ENCODE measurements at regions not wholly inside any gene's neighbourhood (a gene's known extent, or its start where the extent isn't known, plus 50 kb on each side); places are given as distances from the start of the nearest gene placed in this dataset.

GRCh38 chrX:13128104-13128503 lies 83.7 kb upstream of the FAM9C start:
- no peak overlapping the region for H3K27ac ChIP-seq (ENCODE audit: low read depth, low read length)
- H3K27me3 ChIP-seq (ENCODE audit: insufficient read depth, low read length): no peaks in the 10 kb centered on the region
- peaks cover 20 to 44% (median 31%) of the 10 kb centered on the region in 4 donors for H3K4me1 Mint-ChIP-seq
- H3K9me3 Mint-ChIP-seq: peaks cover 0 to 2% (median 0%) of the 10 kb centered on the region in 8 donors
- H3K4me3 ChIP-seq (ENCODE audit: low read length in 2 of 2): no peak overlapping the region
- H3K36me3 ChIP-seq (ENCODE audit: insufficient read depth, low read length): no peaks in the 10 kb centered on the region
- H3K27ac Mint-ChIP-seq: peak overlapping the region in 1 of 7 donors; percentile 60
- ChIA-PET POLR2A (ENCODE audit: partially characterized antibody) (no interaction called here), CTCF (ENCODE audit: partially characterized antibody) (no interaction called here)
- H3K9me3 ChIP-seq (ENCODE audit: control insufficient read depth in 1 of 2, low read length in 2 of 2): no peaks in the 10 kb centered on the region
- DNase-seq: no peak
- intact Hi-C loops (cut with micrococcal nuclease): no loop called here
- no peaks in the 10 kb centered on the region for H3K36me3 Mint-ChIP-seq
- H3K4me1 ChIP-seq (ENCODE audit: insufficient read depth, low read length): peaks cover 29% of the 10 kb centered on the region
- H3K27me3 Mint-ChIP-seq: no peaks in the 10 kb centered on the region
- H3K4me3 Mint-ChIP-seq: no peak overlapping the region

GRCh38 chrX:13126775-13127174 lies 82.4 kb upstream of the FAM9C start:
- no peak overlapping the region for H3K4me3 Mint-ChIP-seq
- peaks cover 0 to 2% (median 0%) of the 10 kb centered on the region in 8 donors for H3K9me3 Mint-ChIP-seq
- Histone ChIP-seq H3K27ac (ENCODE audit: low read depth, low read length) (no peak overlapping the region), H3K9me3 (ENCODE audit: control insufficient read depth in 1 of 2, low read length in 2 of 2) (no peaks in the 10 kb centered on the region), H3K36me3 (ENCODE audit: insufficient read depth, low read length) (no peaks in the 10 kb centered on the region), H3K4me3 (ENCODE audit: low read length in 2 of 2) (no peak overlapping the region), H3K27me3 (ENCODE audit: insufficient read depth, low read length) (no peaks in the 10 kb centered on the region), H3K4me1 (ENCODE audit: insufficient read depth, low read length) (peaks cover 40% of the 10 kb centered on the region)
- ChIA-PET POLR2A (ENCODE audit: partially characterized antibody) (no interaction called here), CTCF (ENCODE audit: partially characterized antibody) (no interaction called here)
- peaks cover 22 to 52% (median 38%) of the 10 kb centered on the region in 4 donors for H3K4me1 Mint-ChIP-seq
- H3K27ac Mint-ChIP-seq: peak overlapping the region in 4 of 7 donors; percentile 19 to 45 (median 34)
- no peaks in the 10 kb centered on the region for H3K36me3 Mint-ChIP-seq
- DNase-seq: no peak
- intact Hi-C loops (cut with micrococcal nuclease): no loop called here
- H3K27me3 Mint-ChIP-seq: no peaks in the 10 kb centered on the region

- POLR2A ChIA-PET (ENCODE audit: partially characterized antibody): interaction anchor here (1.9 kb wide), 1 partner anchor 147 kb away, joined by 7 read pairs; no protein-coding TSS in a partner anchor
- Mint-ChIP-seq H3K4me3 (no peak overlapping the region), H3K27me3 (no peaks in the 10 kb centered on the region), H3K9me3 (no peaks in the 10 kb centered on the region), H3K36me3 (no peaks in the 10 kb centered on the region), H3K27ac (peak overlapping the region in 2 of 7 donors; percentile 49 to 94), H3K4me1 (peaks cover 19 to 44% (median 30%) of the 10 kb centered on the region in 4 donors)
- CTCF ChIA-PET (ENCODE audit: partially characterized antibody): no interaction called here
- H3K27ac ChIP-seq (ENCODE audit: low read depth, low read length): no peak overlapping the region
- no peaks in the 10 kb centered on the region for H3K9me3 ChIP-seq (ENCODE audit: control insufficient read depth in 1 of 2, low read length in 2 of 2)
- H3K4me3 ChIP-seq (ENCODE audit: low read length in 2 of 2): no peak overlapping the region
- intact Hi-C loops (cut with micrococcal nuclease): no loop called here
- peaks cover 32% of the 10 kb centered on the region for H3K4me1 ChIP-seq (ENCODE audit: insufficient read depth, low read length)
- no peaks in the 10 kb centered on the region for H3K27me3 ChIP-seq (ENCODE audit: insufficient read depth, low read length)
- no peak for DNase-seq
- no peaks in the 10 kb centered on the region for H3K36me3 ChIP-seq (ENCODE audit: insufficient read depth, low read length)
Observed at GRCh38 chrX:13125188-13125587, 80.8 kb upstream of the FAM9C start.

- no peaks in the 10 kb centered on the region for H3K27me3 ChIP-seq (ENCODE audit: insufficient read depth, low read length)
- POLR2A ChIA-PET (ENCODE audit: partially characterized antibody): interaction anchor here (0.7 to 2.3 kb wide), 7 partner anchors 16 to 611 kb away, joined by 3 to 12 read pairs (median 5); partner anchors contain the start of genes OFD1 and TRAPPC2
- Mint-ChIP-seq H3K27ac (peak overlapping the region; percentile 61 to 94 (median 90)), H3K4me3 (peak overlapping the region; percentile 7 to 81 (median 56)), H3K36me3 (no peaks in the 10 kb centered on the region), H3K27me3 (no peaks in the 10 kb centered on the region), H3K9me3 (peaks cover 0 to 5% (median 0%) of the 10 kb centered on the region in 8 donors), H3K4me1 (peaks cover 19 to 44% (median 29%) of the 10 kb centered on the region in 4 donors)
- H3K9me3 ChIP-seq (ENCODE audit: control insufficient read depth in 1 of 2, low read length in 2 of 2): no peaks in the 10 kb centered on the region
- peak in 3 of 5 donors; percentile 9 to 18 (median 10) for DNase-seq
- no peaks in the 10 kb centered on the region for H3K36me3 ChIP-seq (ENCODE audit: insufficient read depth, low read length)
- H3K27ac ChIP-seq (ENCODE audit: low read depth, low read length): peak overlapping the region; percentile 46
- H3K4me1 ChIP-seq (ENCODE audit: insufficient read depth, low read length): peaks cover 32% of the 10 kb centered on the region
- H3K4me3 ChIP-seq (ENCODE audit: low read length in 2 of 2): no peak overlapping the region
- CTCF ChIA-PET (ENCODE audit: partially characterized antibody): interaction anchor here (0.7 to 1.2 kb wide), 2 partner anchors 31 to 173 kb away, joined by 3 read pairs; no protein-coding TSS in a partner anchor
- intact Hi-C loops (cut with micrococcal nuclease): no loop called here
Observed at GRCh38 chrX:13123857-13124345, 79.5 kb upstream of the FAM9C start.

GRCh38 chrX:13123247-13123856 lies 78.9 kb upstream of the FAM9C start:
- Mint-ChIP-seq H3K36me3 (no peaks in the 10 kb centered on the region), H3K27ac (peak overlapping the region; percentile 61 to 94 (median 90)), H3K4me1 (peaks cover 19 to 44% (median 29%) of the 10 kb centered on the region in 4 donors), H3K4me3 (peak overlapping the region; percentile 7 to 81 (median 49)), H3K27me3 (no peaks in the 10 kb centered on the region), H3K9me3 (peaks cover 0 to 7% (median 0%) of the 10 kb centered on the region in 8 donors)
- Histone ChIP-seq H3K27me3 (ENCODE audit: insufficient read depth, low read length) (no peaks in the 10 kb centered on the region), H3K4me3 (ENCODE audit: low read length in 2 of 2) (peak overlapping the region in 1 of 2 donors; percentile 9), H3K4me1 (ENCODE audit: insufficient read depth, low read length) (peaks cover 32% of the 10 kb centered on the region), H3K27ac (ENCODE audit: low read depth, low read length) (peak overlapping the region; percentile 46), H3K9me3 (ENCODE audit: control insufficient read depth in 1 of 2, low read length in 2 of 2) (no peaks in the 10 kb centered on the region), H3K36me3 (ENCODE audit: insufficient read depth, low read length) (no peaks in the 10 kb centered on the region)
- DNase-seq: no peak
- POLR2A ChIA-PET (ENCODE audit: partially characterized antibody): interaction anchor here (0.7 to 2.3 kb wide), 8 partner anchors 15 to 611 kb away, joined by 3 to 12 read pairs (median 5); partner anchors contain the start of genes OFD1 and TRAPPC2
- CTCF ChIA-PET (ENCODE audit: partially characterized antibody): interaction anchor here (1.2 to 1.3 kb wide), 2 partner anchors 30 to 31 kb away, joined by 3 read pairs; no protein-coding TSS in a partner anchor
- intact Hi-C loops (cut with micrococcal nuclease): no loop called here

GRCh38 chrX:13121020-13121555 lies 76.7 kb upstream of the FAM9C start:
- Mint-ChIP-seq H3K36me3 (peaks cover 0 to 6% of the 10 kb centered on the region in 2 donors), H3K27ac (no peak overlapping the region), H3K4me3 (no peak overlapping the region), H3K27me3 (no peaks in the 10 kb centered on the region), H3K9me3 (peaks cover 0 to 22% (median 16%) of the 10 kb centered on the region in 8 donors), H3K4me1 (peaks cover 15 to 39% (median 27%) of the 10 kb centered on the region in 4 donors)
- H3K27me3 ChIP-seq (ENCODE audit: insufficient read depth, low read length): no peaks in the 10 kb centered on the region
- H3K9me3 ChIP-seq (ENCODE audit: control insufficient read depth in 1 of 2, low read length in 2 of 2): no peaks in the 10 kb centered on the region
- H3K27ac ChIP-seq (ENCODE audit: low read depth, low read length): no peak overlapping the region
- intact Hi-C loops (cut with micrococcal nuclease): no loop called here
- H3K36me3 ChIP-seq (ENCODE audit: insufficient read depth, low read length): no peaks in the 10 kb centered on the region
- ChIA-PET POLR2A (ENCODE audit: partially characterized antibody) (no interaction called here), CTCF (ENCODE audit: partially characterized antibody) (interaction anchor here (1.2 kb wide), 1 partner anchor 174 kb away, joined by 4 read pairs; no protein-coding TSS in a partner anchor)
- no peak for DNase-seq
- no peak overlapping the region for H3K4me3 ChIP-seq (ENCODE audit: low read length in 2 of 2)
- H3K4me1 ChIP-seq (ENCODE audit: insufficient read depth, low read length): peaks cover 32% of the 10 kb centered on the region

- POLR2A ChIA-PET (ENCODE audit: partially characterized antibody): no interaction called here
- Histone ChIP-seq H3K4me3 (ENCODE audit: low read length in 2 of 2) (no peak overlapping the region), H3K27ac (ENCODE audit: low read depth, low read length) (no peak overlapping the region), H3K27me3 (ENCODE audit: insufficient read depth, low read length) (no peaks in the 10 kb centered on the region), H3K4me1 (ENCODE audit: insufficient read depth, low read length) (peaks cover 29% of the 10 kb centered on the region), H3K36me3 (ENCODE audit: insufficient read depth, low read length) (no peaks in the 10 kb centered on the region), H3K9me3 (ENCODE audit: control insufficient read depth in 1 of 2, low read length in 2 of 2) (no peaks in the 10 kb centered on the region)
- Mint-ChIP-seq H3K27ac (peak overlapping the region in 2 of 7 donors; percentile 9 to 67), H3K27me3 (no peaks in the 10 kb centered on the region), H3K36me3 (peaks cover 0 to 6% of the 10 kb centered on the region in 2 donors), H3K9me3 (peaks cover 0 to 22% (median 16%) of the 10 kb centered on the region in 8 donors), H3K4me1 (peaks cover 14 to 32% (median 27%) of the 10 kb centered on the region in 4 donors), H3K4me3 (no peak overlapping the region)
- CTCF ChIA-PET (ENCODE audit: partially characterized antibody): no interaction called here
- no peak for DNase-seq
- intact Hi-C loops (cut with micrococcal nuclease): no loop called here
Observed at GRCh38 chrX:13120017-13120416, 75.6 kb upstream of the FAM9C start.

Data from CD4-positive, alpha-beta memory T cell (primary cell).